Prostate gland (tissue), 2 donors: ENCODE measurements at regions not wholly inside any gene's neighbourhood (a gene's known extent, or its start where the extent isn't known, plus 50 kb on each side); places are given as distances from the start of the nearest gene placed in this dataset.

Experiments used
- CTCF ChIP-seq, 4 experiments: fragments of 200-600 bp in 2 of 4; fragments of 450-650 bp in 2 of 4; sonication (generic) in 2 of 4; IDR thresholded peaks; 1 replicate in 3 of 4; 2 replicates in 1 of 4; pipeline ENCODE4 v1.5.1; 2016 to 2019; ENCODE audit warnings: antibody characterized with exemption in 4 of 4, mild to moderate bottlenecking in 2 of 4, moderate library complexity in 2 of 4
- POLR2A ChIP-seq: fragments of 450-650 bp; IDR thresholded peaks from one replicate; pipeline ENCODE4 v1.6.1; 2016; ENCODE audit warnings: antibody characterized with exemption, mild to moderate bottlenecking
- POLR2AphosphoS5 ChIP-seq: sonication (generic); formaldehyde crosslinking; IDR thresholded peaks from one replicate; pipeline ENCODE4 v1.6.1; 2017; ENCODE audit warnings: antibody characterized with exemption

- TF ChIP-seq CTCF (IDR thresholded peaks at IDR 0.05) (no peak), POLR2AphosphoS5 (no peak), POLR2A (no peak)
Measured at GRCh38 chr12:25896981-25897380, 61.5 kb upstream of the RASSF8 start.
